NCI-H510A treated with DMSO at 0.1 percent for 48 hours (cell line): ENCODE measurements at regions not wholly inside any gene's neighbourhood (a gene's known extent, or its start where the extent isn't known, plus 50 kb on each side); places are given as distances from the start of the nearest gene placed in this dataset.
"Not testable (repeated sequence)": the region's sequence is repeated elsewhere in the genome, so short reads cannot be mapped to it uniquely, and the experiment has no call there.

Source experiments
- DNase-seq: peaks from one replicate; lab custom pipeline; 2025; lab: John Stamatoyannopoulos, UW

- DNase-seq = peak; percentile 1
Measured at GRCh38 chr17:31748881-31749280, 110.2 kb downstream of the COPRS start.

DNA sequence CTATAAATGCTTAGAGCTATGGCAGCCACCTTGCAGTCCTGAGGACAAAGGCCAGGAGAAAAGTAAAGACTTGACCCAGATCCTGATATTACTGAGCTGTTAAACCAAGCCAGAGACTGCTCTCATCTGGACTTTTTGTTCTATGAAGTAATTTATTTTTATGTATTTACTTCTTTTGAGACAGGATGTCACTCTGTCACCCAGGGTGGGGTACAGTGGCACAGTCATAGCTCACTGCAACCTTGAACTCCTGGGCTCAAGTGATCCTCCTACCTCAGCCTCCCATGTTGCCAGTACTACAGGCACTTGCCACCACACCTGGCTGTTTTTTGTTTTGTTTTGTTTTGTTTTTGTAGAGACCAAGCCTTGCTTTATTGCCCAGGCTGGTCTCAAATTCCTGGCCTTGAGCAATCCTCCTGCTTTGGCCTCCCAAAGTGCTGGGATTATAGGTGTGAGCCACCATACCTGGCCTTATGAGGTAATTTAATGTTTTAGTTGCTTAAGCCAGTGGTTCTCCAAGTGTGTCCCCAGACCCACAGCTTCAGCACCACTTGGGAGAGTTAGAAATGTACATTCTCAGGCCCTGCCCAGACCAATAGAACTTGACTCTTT lies 112.1 kb downstream of the COPRS start:
- no peak for DNase-seq

- no peak for DNase-seq
Measured at GRCh38 chr17:31745964-31746600, 113.0 kb downstream of the COPRS start.

DNA sequence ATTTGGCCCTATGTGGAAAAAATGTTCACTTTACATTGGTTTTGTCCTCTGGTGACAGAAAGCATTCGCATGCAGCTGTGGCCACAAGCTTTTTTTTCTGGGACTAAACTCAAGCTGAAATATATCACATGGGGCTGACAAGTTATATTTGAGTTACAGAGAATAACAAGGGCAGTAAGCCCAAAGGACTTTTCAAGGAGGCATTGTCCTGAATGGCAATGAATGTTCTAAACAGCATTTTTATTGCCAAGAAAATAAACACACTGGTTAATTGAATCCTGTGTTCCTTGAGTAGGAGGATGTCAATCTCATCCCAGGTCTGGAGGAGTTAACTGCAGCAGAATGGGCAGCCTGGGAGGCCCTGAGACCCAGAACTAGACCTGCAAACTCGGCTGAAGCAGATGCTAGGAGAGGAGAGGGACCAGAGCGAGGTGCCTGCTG lies 114.5 kb downstream of the COPRS start:
- no peak for DNase-seq

DNA sequence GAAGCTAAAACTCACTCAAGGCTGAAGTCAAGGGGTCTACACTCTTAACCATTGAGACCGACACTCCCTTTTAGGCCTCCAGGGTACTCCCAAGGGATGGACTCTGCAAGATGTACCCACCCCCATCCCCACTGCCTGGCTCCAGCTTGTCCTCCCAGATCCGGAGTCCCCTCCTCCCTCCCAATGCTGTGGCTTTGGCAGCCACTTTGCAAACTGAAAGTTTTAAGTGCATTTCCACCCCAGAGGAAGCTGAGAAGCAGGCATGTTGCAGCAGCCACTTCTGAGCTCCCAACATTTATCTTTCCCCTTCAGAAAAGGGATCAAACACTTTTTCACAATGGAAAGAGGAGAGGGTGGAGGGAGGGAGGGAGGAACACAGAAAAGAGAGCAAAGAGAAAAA lies 115.2 kb downstream of the COPRS start:
- no peak for DNase-seq

DNA sequence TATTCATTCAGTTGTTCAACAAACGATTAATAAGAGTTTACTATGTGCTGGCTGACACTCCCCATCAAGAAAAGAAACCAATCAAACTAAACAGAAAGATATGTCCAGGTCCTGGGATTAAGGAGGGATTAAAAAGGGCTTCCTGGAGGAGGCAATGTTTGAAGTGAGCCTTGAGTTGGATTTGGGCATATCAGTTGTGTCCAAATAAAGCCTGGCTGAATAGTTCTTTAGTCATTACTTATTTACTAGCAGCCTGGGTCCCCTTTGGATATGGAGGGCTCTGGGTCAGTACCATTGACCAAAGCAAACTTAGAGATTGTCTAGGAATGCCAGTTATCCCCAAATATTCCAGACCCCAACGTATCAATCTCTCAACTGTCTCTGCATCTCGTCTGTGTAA lies 117.7 kb downstream of the COPRS start:
- DNase-seq = no peak

GRCh38 chr17:31740611-31741082 lies 118.4 kb downstream of the COPRS start:
- DNase-seq = no peak

DNA sequence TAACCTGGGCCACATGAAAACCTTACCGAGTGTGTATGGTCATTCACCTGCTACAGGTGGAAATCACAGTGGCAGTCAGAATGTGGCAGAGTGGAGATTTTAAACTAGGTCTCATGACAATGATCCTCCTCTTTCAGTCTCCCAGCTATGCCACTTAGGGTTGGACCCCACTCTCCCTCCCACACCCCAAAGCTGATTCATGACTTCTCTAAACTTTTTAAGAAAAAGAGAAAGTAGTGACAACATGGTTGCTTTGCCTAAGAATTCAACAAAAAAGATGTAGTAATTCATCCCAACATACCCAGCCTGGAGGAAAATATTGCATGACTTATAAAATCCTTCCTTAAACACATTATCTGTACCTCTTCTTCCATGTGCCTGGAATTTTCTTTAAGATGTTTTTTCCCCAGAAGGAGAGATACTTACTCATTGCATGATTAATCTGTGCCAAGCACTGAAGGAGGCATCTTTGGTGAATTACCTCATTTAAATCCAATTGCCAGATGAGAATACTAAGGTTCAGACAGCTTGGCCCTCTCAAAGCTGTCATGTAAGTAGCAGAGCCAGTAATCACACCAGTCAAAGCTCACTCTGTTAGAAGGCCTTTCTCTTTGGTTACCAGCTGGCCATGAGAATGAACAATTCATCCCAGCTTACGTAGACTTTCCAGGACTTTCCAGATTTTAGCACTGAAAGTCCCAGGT lies 119.9 kb downstream of the COPRS start:
- no peak for DNase-seq

DNA sequence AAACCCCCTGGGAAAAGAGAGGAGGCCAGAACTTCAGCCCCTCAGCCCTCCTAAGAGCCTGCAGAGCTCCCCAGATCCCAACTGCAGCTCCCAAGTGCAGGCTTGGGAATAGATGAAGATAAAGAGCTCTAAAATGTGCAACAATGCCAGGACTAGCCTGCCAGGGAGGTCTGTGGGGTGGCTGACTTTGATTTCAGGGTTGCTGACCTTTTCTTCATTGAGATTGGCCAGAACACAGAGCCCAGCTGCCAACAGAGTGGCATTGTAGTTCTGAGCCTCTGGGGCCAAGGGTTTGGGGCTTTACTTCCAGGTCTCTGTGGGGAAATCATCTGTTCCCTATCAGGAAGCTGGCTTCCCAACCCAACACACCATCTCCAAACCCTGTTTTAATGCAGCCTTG lies 120.6 kb downstream of the COPRS start:
- no peak for DNase-seq

GRCh38 chr17:31738067-31738466 lies 121.0 kb downstream of the COPRS start:
- DNase-seq = no peak

DNA sequence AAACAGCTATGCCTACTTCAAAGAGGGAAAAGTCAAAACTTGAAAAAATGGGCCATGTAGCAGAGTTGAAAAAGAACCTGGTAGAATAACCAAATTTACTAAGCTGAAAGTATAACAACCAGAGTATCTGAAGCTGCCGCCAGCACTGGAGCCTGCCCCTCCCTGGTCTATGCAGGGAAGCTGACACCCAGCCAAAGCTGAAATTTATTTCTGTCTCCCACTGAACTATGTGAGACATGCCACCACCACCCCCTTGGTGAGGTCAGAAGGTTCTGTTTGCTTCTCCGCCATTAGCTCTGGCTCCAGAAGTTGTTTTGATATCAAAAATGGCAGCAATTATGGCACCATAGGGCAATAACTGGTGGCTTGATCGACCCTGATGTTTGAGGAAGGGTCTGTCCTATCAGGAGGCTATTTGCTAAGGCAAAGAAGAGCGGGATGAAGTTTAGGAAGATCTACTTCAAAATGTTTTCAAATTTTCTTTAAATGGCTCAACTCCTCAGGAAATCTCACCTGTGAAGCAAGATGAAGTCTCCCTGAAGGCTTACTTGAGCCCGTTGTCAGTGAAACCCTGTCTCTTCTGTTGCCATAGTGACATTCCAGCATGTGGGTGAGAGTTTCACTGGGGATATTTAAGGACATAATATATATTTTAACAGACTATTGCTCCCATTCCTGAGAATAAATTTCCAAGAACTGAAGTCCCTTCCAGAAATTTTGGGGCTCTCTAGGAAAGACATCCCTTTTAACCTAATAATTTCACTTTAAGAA lies 122.0 kb downstream of the COPRS start:
- DNase-seq = no peak

DNA sequence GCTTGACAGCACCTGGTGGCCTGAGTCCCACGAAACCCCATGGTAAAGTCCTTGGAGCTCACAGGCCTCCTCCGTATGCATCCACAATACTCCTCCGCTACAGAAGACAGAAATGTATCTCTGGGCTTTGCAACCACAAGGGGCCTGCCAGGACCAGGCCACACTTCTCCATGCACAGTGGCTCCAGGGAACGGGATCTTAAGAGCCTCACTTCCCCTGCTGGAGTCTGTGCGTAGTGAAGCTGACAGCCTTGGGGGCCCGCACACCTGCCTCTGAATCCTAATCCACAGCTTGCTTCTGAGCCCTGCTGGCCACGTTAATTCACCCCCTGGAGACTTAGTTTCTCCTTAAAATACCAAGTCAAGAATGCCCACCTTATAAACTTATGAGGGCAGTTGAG lies 125.7 kb downstream of the COPRS start:
- no peak for DNase-seq

GRCh38 chr17:31731585-31732154 lies 127.4 kb downstream of the COPRS start:
- DNase-seq = not testable (repeated sequence)

GRCh38 chr17:31731118-31731517 lies 127.9 kb downstream of the COPRS start:
- DNase-seq = no peak

DNA sequence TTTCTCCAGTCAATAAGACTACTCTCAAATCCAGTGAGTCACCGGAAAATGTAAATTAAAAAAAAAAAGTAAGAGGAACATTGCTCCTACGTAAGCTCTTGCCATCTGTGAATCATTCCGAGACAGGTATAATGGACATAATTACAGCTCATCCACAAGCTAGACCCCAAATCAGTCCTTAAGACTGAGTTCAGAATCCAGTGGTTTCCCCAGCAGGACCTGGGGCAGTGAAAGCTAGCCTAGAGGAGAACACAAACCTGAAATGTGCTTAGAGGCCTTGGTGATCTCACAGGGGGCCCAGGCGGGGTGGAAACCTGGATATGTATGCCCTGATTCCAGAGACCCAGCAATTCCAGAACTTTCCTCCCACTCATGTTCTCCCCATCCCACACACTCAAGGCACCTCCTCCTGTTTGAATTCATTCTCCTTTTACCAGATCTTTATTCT lies 132.0 kb downstream of the COPRS start:
- DNase-seq = no peak

DNA sequence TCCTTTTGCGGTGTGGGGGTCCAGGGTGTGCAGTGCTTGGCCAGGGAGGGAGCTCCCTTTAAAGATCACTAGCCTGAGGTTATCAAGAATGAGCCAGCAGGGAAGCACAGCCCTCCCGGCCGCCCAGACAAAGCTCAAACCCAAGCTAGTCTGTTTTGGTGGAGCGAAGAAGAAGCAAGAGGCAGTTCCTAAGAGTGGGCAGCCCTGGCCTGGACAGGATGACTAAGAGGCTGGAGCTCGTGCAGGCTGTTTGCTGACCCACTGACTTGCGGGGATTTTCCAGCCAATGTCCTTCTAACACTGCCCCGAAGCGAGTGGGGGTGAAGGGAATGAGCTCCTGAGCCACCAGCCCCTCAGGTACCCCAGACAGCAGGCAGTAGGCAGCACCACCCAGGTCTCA lies 134.4 kb downstream of the COPRS start:
- DNase-seq = no peak

DNA sequence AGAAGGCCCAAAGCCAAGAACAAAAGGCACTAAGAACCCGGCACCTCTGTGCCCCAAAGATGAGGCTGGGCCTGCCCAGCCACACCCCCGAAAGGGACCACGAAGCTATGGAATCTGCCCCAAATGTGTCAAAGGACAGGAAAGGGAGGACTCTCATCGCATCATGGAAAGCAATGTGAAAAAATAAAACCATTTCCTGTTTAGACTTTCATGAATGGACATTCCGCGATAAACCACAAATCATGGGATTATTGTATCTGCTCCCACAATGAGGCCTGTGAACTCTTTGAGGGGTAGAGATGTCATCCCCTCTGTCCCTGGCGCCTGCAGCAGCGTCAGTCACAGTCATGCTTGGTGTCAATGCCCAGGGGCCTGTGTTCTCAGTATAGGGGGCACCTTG lies 135.0 kb downstream of the COPRS start:
- no peak for DNase-seq

GRCh38 chr17:31722251-31723056 lies 136.6 kb downstream of the COPRS start:
- no peak for DNase-seq

DNA sequence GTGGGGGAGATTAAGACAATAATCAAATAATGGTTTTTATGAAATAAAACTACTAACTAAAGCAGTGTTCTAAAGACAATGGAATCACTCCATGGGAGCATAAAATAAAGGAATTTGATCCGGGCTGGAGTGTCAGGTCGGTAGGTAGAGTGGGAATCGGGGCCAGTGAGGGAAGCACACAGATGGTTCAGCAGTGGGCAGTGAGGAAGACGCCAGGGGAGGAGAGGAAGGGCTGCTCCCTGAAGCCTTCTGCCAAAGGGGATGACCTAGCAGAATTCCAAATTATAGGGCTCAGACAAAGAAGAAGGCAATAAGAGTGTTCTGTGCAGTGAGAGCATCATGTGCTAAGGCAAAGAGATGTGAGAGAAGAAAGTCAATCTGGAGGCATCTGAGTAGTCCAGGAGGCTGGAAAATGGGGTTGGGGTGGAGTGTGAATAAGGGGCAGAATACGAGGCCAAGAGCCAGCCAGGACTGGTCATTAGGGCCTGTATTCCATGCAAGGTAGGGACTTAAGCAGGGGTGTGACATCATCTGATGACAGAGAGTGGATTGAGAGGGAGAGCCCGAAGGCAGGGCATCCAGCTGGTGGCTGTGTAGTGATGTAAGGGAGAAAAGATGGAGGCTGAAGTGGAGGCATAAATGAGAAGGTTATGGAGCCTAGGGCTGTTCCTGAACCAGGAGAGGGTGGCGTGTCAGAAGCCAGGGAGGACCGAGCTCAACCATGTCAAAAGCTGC lies 137.6 kb downstream of the COPRS start:
- no peak for DNase-seq

DNA sequence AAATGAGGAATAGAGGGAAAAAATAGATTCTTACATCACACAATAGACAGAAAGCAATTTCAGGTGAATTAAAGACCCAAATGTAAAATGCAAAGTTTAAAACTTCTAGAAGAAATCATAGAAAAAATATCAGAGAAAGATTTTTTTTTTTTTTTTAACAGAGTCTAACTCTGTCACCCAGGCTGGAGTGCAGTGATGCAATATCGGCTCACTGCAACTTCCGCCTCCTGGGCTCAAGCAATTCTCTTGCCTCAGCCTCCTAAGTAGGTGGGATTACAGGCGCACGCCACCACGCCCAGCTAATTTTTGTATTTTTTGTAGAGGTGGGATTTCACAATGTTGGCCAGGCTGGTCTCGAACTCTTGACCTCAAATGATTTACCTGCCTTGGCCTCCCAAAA lies 141.8 kb downstream of the COPRS start:
- not testable (repeated sequence) for DNase-seq

DNA sequence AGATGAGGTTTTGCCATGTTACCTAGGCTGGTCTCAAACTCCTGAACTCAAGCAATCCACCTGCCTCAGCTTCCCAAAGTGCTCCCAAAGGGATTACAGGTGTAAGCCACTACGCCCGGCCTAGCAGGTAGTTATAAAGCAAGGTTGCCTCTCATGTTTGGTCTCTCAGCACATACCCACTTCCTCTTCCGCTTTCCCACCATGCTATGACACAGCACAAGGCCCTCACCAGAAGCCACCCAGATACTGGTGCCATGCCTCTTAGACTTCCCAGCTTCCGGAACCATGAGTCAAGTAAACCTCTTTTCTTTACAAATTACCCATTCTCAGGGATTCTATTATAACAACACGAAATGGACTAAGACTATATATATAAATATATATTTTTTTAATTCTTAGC lies 143.6 kb downstream of the COPRS start:
- no peak for DNase-seq
